GM23338 (cell line): ENCODE measurements at regions not wholly inside any gene's neighbourhood (a gene's known extent, or its start where the extent isn't known, plus 50 kb on each side); places are given as distances from the start of the nearest gene placed in this dataset.

ENCODE experiments used
- CREB1 ChIP-seq: fragments of 250-450 bp; sonication (Bioruptor Pico); IDR thresholded peaks from 2 replicates; pipeline ENCODE4 v1.5.0; 2020; ENCODE audit warnings: low read depth, mild to moderate bottlenecking, moderate library complexity
- EZH2 ChIP-seq: fragments of 200-600 bp; sonication (generic); IDR thresholded peaks from one replicate; pipeline ENCODE4 v1.8.0; 2017; ENCODE audit warnings: antibody characterized with exemption, mild to moderate bottlenecking, low read depth; ENCODE audit not compliant: unreplicated experiment
- EZH2phosphoT487 ChIP-seq: fragments of 200-600 bp; sonication (generic); IDR thresholded peaks from one replicate; pipeline ENCODE4 v1.8.1; 2018; ENCODE audit warnings: antibody characterized with exemption; ENCODE audit not compliant: unreplicated experiment
- POLR2AphosphoS5 ChIP-seq: IDR thresholded peaks from 2 replicates; pipeline ENCODE4 v1.6.1; 2016; ENCODE audit warnings: antibody characterized with exemption, low read depth
- TF ChIP-seq, protein P1 (sequence below), 2 experiments: fragments of 200-600 bp in 1 of 2; sonication (generic) in 1 of 2; conservative IDR thresholded peaks; 2 replicates each; pipeline versions ENCODE4 v1.5.1 to v1.6.1; 2016 to 2017; ENCODE audit warnings: antibody characterized with exemption in 2 of 2, low read depth in 2 of 2, mild to moderate bottlenecking in 2 of 2, moderate library complexity in 1 of 2
- TF ChIP-seq, protein P2 (sequence below): IDR thresholded peaks from one replicate; pipeline ENCODE4 v1.6.1; 2018; ENCODE audit warnings: antibody characterized with exemption; ENCODE audit not compliant: unreplicated experiment

DNA sequence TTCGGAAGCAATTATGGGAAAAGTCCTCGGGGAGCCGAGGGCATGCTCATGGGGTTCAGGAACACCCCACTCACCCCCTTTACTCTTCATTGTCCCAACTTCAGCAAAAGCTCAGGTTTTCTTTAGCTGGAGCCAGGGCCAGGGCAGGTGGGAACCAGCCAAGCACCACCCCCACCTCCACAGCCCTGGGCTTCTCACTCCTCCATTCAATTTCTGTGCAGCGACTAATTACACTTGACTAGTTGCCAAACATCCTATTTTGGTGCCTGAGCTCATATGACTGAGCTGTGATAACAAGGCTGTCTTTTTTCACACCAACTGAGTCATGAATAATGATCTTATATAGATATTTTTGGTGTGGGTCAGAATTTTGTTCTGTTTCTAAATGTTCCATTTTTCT is 257.2 kb upstream of the AJAP1 start:
- TF ChIP-seq, protein P1, sequence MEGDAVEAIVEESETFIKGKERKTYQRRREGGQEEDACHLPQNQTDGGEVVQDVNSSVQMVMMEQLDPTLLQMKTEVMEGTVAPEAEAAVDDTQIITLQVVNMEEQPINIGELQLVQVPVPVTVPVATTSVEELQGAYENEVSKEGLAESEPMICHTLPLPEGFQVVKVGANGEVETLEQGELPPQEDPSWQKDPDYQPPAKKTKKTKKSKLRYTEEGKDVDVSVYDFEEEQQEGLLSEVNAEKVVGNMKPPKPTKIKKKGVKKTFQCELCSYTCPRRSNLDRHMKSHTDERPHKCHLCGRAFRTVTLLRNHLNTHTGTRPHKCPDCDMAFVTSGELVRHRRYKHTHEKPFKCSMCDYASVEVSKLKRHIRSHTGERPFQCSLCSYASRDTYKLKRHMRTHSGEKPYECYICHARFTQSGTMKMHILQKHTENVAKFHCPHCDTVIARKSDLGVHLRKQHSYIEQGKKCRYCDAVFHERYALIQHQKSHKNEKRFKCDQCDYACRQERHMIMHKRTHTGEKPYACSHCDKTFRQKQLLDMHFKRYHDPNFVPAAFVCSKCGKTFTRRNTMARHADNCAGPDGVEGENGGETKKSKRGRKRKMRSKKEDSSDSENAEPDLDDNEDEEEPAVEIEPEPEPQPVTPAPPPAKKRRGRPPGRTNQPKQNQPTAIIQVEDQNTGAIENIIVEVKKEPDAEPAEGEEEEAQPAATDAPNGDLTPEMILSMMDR (conservative IDR thresholded peaks at IDR 0.05; ENCODE audit: low read depth in 2 of 2) = no peak
- no peak for TF ChIP-seq POLR2AphosphoS5
- TF ChIP-seq, protein P2, sequence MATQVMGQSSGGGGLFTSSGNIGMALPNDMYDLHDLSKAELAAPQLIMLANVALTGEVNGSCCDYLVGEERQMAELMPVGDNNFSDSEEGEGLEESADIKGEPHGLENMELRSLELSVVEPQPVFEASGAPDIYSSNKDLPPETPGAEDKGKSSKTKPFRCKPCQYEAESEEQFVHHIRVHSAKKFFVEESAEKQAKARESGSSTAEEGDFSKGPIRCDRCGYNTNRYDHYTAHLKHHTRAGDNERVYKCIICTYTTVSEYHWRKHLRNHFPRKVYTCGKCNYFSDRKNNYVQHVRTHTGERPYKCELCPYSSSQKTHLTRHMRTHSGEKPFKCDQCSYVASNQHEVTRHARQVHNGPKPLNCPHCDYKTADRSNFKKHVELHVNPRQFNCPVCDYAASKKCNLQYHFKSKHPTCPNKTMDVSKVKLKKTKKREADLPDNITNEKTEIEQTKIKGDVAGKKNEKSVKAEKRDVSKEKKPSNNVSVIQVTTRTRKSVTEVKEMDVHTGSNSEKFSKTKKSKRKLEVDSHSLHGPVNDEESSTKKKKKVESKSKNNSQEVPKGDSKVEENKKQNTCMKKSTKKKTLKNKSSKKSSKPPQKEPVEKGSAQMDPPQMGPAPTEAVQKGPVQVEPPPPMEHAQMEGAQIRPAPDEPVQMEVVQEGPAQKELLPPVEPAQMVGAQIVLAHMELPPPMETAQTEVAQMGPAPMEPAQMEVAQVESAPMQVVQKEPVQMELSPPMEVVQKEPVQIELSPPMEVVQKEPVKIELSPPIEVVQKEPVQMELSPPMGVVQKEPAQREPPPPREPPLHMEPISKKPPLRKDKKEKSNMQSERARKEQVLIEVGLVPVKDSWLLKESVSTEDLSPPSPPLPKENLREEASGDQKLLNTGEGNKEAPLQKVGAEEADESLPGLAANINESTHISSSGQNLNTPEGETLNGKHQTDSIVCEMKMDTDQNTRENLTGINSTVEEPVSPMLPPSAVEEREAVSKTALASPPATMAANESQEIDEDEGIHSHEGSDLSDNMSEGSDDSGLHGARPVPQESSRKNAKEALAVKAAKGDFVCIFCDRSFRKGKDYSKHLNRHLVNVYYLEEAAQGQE = no peak
- TF ChIP-seq EZH2 = no peak
- TF ChIP-seq EZH2phosphoT487 = no peak
- no peak for TF ChIP-seq CREB1
